Upper lobe of left lung (tissue), 6 donors: ENCODE measurements at regions not wholly inside any gene's neighbourhood (a gene's known extent, or its start where the extent isn't known, plus 50 kb on each side); places are given as distances from the start of the nearest gene placed in this dataset.
A peak's percentile ranks its signal among the peaks of the same experiment; 100 is the strongest.

Source experiments
- ATAC-seq, 2 donors: fragments of 200-7000 bp; cut with Tn5 transposase; one replicate each; pipeline ENCODE4 v1.9.1; 2022; ENCODE audit warnings: mild to moderate bottlenecking in 2 of 2, moderate library complexity in 2 of 2; ENCODE audit not compliant: low FRiP score in 2 of 2
- DNase-seq, 2 donors: peaks; one replicate each; pipeline ENCODE4 v3.0.0-alpha.2; 2019 to 2020
- H3K27ac ChIP-seq, 4 donors: fragments of 200-600 bp; sonication (generic); one replicate each; pipeline ENCODE4 v1.5.1; 2016 to 2019
- H3K27me3 ChIP-seq, 4 donors: fragments of 200-600 bp; sonication (generic); one replicate each; pipeline ENCODE4 v1.5.1; 2017 to 2019
- H3K36me3 ChIP-seq, 4 donors: fragments of 200-600 bp; sonication (generic); one replicate each; pipeline ENCODE4 v1.5.1; 2016 to 2019
- H3K4me1 ChIP-seq, 4 donors: fragments of 200-600 bp; sonication (generic); one replicate each; pipeline ENCODE4 v1.5.1; 2018 to 2019
- H3K4me3 ChIP-seq, 4 donors: fragments of 200-600 bp; sonication (generic); one replicate each; pipeline ENCODE4 v1.5.1; 2017 to 2019; ENCODE audit warnings: mild to moderate bottlenecking in 2 of 4, moderate library complexity in 1 of 4
- H3K9me3 ChIP-seq, 4 donors: fragments of 200-600 bp; sonication (generic); one replicate each; pipeline ENCODE4 v1.5.1; 2018 to 2019
- CTCF ChIP-seq, 6 experiments: fragments of 450-650 bp in 4 of 6; fragments of 200-600 bp in 2 of 6; sonication (generic) in 2 of 6; IDR thresholded peaks; one replicate each; pipeline ENCODE4 v1.5.1; 2016 to 2019; ENCODE audit warnings: antibody characterized with exemption in 6 of 6
- EP300 ChIP-seq, 4 donors: sonication (generic); formaldehyde crosslinking; IDR thresholded peaks; one replicate each; pipeline ENCODE4 v1.5.1; 2017; ENCODE audit warnings: antibody characterized with exemption in 4 of 4, control low read depth in 2 of 4
- POLR2A ChIP-seq, 4 donors: fragments of 450-650 bp; IDR thresholded peaks; one replicate each; pipeline ENCODE4 v1.5.1; 2016 to 2017; ENCODE audit warnings: antibody characterized with exemption in 4 of 4, mild to moderate bottlenecking in 2 of 4
- POLR2AphosphoS5 ChIP-seq, 2 donors: sonication (generic); formaldehyde crosslinking; IDR thresholded peaks; one replicate each; pipeline ENCODE4 v1.5.1; 2017; ENCODE audit warnings: antibody characterized with exemption in 2 of 2
- WGBS, 2 donors: methylation state at CpG; one replicate each; pipeline ENCODE4 v1.1.5; 2017 to 2018; 5-methylcytosine and 5-hydroxymethylcytosine counted together
- donor health status: DM: no; HTN: no; CAD: no; lungs with moderate emphysema.
- donor health status: DM: no; HTN: yes; CAD: no; lungs with severe emphysema.

GRCh38 chr2:144937066-144937465 lies 417.1 kb upstream of the ZEB2 start:
- H3K27me3 ChIP-seq, result no peaks in the 10 kb centered on the region
- H3K4me3 ChIP-seq, result no peak overlapping the region
- TF ChIP-seq POLR2A (IDR thresholded peaks at IDR 0.05) (no peak), EP300 (IDR thresholded peaks at IDR 0.05) (no peak), POLR2AphosphoS5 (IDR thresholded peaks at IDR 0.05) (no peak), CTCF (IDR thresholded peaks at IDR 0.05) (no peak)
- ATAC-seq, result no peak
- no peaks in the 10 kb centered on the region for H3K9me3 ChIP-seq
- DNase-seq, result no peak
- peaks cover 0 to 9% (median 7%) of the 10 kb centered on the region in 4 donors for H3K4me1 ChIP-seq
- H3K36me3 ChIP-seq, result no peaks in the 10 kb centered on the region
- peak overlapping the region in 1 of 4 donors; percentile 27 for H3K27ac ChIP-seq

GRCh38 chr2:144936442-144936841 lies 416.5 kb upstream of the ZEB2 start:
- Histone ChIP-seq H3K9me3 (no peaks in the 10 kb centered on the region), H3K27me3 (no peaks in the 10 kb centered on the region), H3K4me3 (no peak overlapping the region), H3K27ac (peak overlapping the region in 1 of 4 donors; percentile 27), H3K36me3 (no peaks in the 10 kb centered on the region), H3K4me1 (peaks cover 0 to 9% (median 7%) of the 10 kb centered on the region in 4 donors)
- TF ChIP-seq EP300 (IDR thresholded peaks at IDR 0.05) (no peak), POLR2AphosphoS5 (IDR thresholded peaks at IDR 0.05) (no peak), CTCF (IDR thresholded peaks at IDR 0.05) (no peak), POLR2A (IDR thresholded peaks at IDR 0.05) (no peak)
- ATAC-seq (no peak), DNase-seq (no peak)
- WGBS, 2 donors, result 88 to 98% methylated on average over 4 of the region's 4 CpGs

GRCh38 chr2:144935736-144936135 lies 415.8 kb upstream of the ZEB2 start:
- H3K4me1 ChIP-seq, result peaks cover 0 to 9% (median 7%) of the 10 kb centered on the region in 4 donors
- ATAC-seq, result peak in 1 of 2 donors; percentile 54
- no peaks in the 10 kb centered on the region for H3K9me3 ChIP-seq
- TF ChIP-seq EP300 (IDR thresholded peaks at IDR 0.05) (no peak), CTCF (IDR thresholded peaks at IDR 0.05) (no peak), POLR2AphosphoS5 (IDR thresholded peaks at IDR 0.05) (no peak), POLR2A (IDR thresholded peaks at IDR 0.05) (no peak)
- no peak overlapping the region for H3K27ac ChIP-seq
- WGBS, 2 donors, result 53 to 65% methylated on average over 2 of the region's 2 CpGs
- no peaks in the 10 kb centered on the region for H3K36me3 ChIP-seq
- H3K4me3 ChIP-seq, result no peak overlapping the region
- H3K27me3 ChIP-seq, result no peaks in the 10 kb centered on the region
- DNase-seq, result no peak

- ATAC-seq, result no peak
- Histone ChIP-seq H3K4me1 (peaks cover 0 to 9% (median 7%) of the 10 kb centered on the region in 4 donors), H3K27me3 (no peaks in the 10 kb centered on the region), H3K27ac (no peak overlapping the region), H3K9me3 (no peaks in the 10 kb centered on the region), H3K36me3 (no peaks in the 10 kb centered on the region), H3K4me3 (no peak overlapping the region)
- no peak for TF ChIP-seq CTCF (IDR thresholded peaks at IDR 0.05)
- no peak for TF ChIP-seq EP300 (IDR thresholded peaks at IDR 0.05)
- no peak for TF ChIP-seq POLR2AphosphoS5 (IDR thresholded peaks at IDR 0.05)
- no peak for DNase-seq
- WGBS, 2 donors, result 94 to 98% methylated on average over 5 of the region's 5 CpGs
These were observed 415.3 kb upstream of the ZEB2 start for GRCh38 chr2:144935191-144935590.

- Histone ChIP-seq H3K9me3 (peaks cover 0 to 3% (median 0%) of the 10 kb centered on the region in 4 donors), H3K27me3 (no peaks in the 10 kb centered on the region), H3K4me1 (no peaks in the 10 kb centered on the region), H3K36me3 (no peaks in the 10 kb centered on the region), H3K4me3 (no peak overlapping the region), H3K27ac (no peak overlapping the region)
- ATAC-seq (no peak), DNase-seq (no peak)
- TF ChIP-seq EP300 (IDR thresholded peaks at IDR 0.05), result no peak
- TF ChIP-seq POLR2A (IDR thresholded peaks at IDR 0.05), result no peak
- TF ChIP-seq POLR2AphosphoS5 (IDR thresholded peaks at IDR 0.05), result no peak
- TF ChIP-seq CTCF (IDR thresholded peaks at IDR 0.05), result no peak
These were observed 412.0 kb upstream of the ZEB2 start for GRCh38 chr2:144931960-144932359.
